ENCODE measurements at regions not wholly inside any gene's neighbourhood (a gene's known extent, or its start where the extent isn't known, plus 50 kb on each side); places are given as distances from the start of the nearest gene placed in this dataset.

DNA sequence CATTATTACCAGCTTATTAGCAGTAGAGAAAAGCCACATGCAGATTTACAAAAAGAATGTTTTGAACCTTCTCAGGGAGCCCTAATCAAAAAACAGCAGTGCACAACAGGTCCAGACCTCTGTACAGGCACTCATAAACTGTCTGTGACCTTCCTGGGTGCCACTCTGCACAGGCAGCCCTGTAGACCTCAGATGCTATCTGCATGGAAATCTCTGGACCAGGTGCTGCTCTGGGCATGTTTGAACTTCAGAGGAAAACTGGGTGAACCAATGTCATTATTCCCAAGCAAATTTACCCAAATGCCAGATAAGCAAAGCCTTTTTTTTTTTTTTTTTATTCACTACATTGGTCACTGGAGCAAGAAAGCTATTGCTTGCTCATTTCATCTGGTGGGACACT is 104.2 kb downstream of the NPY start:
- in situ Hi-C loops (cut with MboI), result loop anchor here (25.0 kb wide), 1 partner anchor 826 kb away; no protein-coding TSS in a partner anchor
- ChIA-PET SMC1A (ENCODE audit: uncharacterized antibody, unreplicated experiment) (no interaction called here), CTCF (interaction anchor here (1.1 to 1.5 kb wide), 3 partner anchors 10 to 70 kb away, joined by 3 to 5 read pairs (median 3); no protein-coding TSS in a partner anchor), POLR2A (no interaction called here), RAD21 (ENCODE audit: unreplicated experiment) (no interaction called here)
- Histone ChIP-seq H3K36me3 (ENCODE audit: control insufficient read depth in 2 of 2, insufficient read depth in 2 of 2, low read length in 1 of 2) (no peaks in the 10 kb centered on the region), H4K20me1 (ENCODE audit: control insufficient read depth, insufficient read depth) (no peaks in the 10 kb centered on the region), H3K4me1 (ENCODE audit: control insufficient read depth, insufficient read depth, low read length) (no peaks in the 10 kb centered on the region), H3K4me2 (ENCODE audit: control insufficient read depth, insufficient read depth) (no peak overlapping the region), H3K9ac (ENCODE audit: control insufficient read depth, insufficient read depth, low read length) (no peak overlapping the region), H3K27ac (ENCODE audit: control insufficient read depth, insufficient read depth) (no peak overlapping the region), H3K79me2 (ENCODE audit: control insufficient read depth, insufficient read depth, low read length) (no peaks in the 10 kb centered on the region), H3K27me3 (replicated peaks in 1 of 2; ENCODE audit: control insufficient read depth in 2 of 2, insufficient read depth in 2 of 2, low read length in 1 of 2) (no peaks in the 10 kb centered on the region), H3K4me3 (no peak overlapping the region), H3K9me3 (replicated peaks; ENCODE audit: control insufficient read depth, insufficient read depth, low read length) (no peaks in the 10 kb centered on the region), H2AFZ (ENCODE audit: control insufficient read depth, low read depth, low read length) (no peak overlapping the region)
- TF ChIP-seq BCL11A (IDR thresholded peaks at IDR 0.05; ENCODE audit: low read depth, low read length) (no peak), SIX5 (IDR thresholded peaks at IDR 0.05; ENCODE audit: low read depth, low read length, severe bottlenecking) (no peak), NFIC (IDR thresholded peaks at IDR 0.05; ENCODE audit: low read depth, low read length) (no peak), RFX5 (IDR thresholded peaks at IDR 0.05; ENCODE audit: low read depth, low read length) (no peak), FOXK2 (IDR thresholded peaks at IDR 0.05) (no peak), TARDBP (IDR thresholded peaks at IDR 0.05; ENCODE audit: borderline replicate concordance) (no peak), NRF1 (conservative IDR thresholded peaks at IDR 0.05; ENCODE audit: low read depth, low read length) (no peak), ZBTB33 (IDR thresholded peaks at IDR 0.05) (no peak), CBX3 (IDR thresholded peaks at IDR 0.05; ENCODE audit: borderline replicate concordance, low read depth) (no peak), SREBF1 (IDR thresholded peaks at IDR 0.05; ENCODE audit: low read length) (no peak)
- TF ChIP-seq, protein P1, sequence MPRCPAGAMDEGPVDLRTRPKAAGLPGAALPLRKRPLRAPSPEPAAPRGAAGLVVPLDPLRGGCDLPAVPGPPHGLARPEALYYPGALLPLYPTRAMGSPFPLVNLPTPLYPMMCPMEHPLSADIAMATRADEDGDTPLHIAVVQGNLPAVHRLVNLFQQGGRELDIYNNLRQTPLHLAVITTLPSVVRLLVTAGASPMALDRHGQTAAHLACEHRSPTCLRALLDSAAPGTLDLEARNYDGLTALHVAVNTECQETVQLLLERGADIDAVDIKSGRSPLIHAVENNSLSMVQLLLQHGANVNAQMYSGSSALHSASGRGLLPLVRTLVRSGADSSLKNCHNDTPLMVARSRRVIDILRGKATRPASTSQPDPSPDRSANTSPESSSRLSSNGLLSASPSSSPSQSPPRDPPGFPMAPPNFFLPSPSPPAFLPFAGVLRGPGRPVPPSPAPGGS (IDR thresholded peaks at IDR 0.05; ENCODE audit: borderline replicate concordance, insufficient read depth, low read depth, low read length, poor library complexity, severe bottlenecking), result no peak
- TF ChIP-seq, protein P2, sequence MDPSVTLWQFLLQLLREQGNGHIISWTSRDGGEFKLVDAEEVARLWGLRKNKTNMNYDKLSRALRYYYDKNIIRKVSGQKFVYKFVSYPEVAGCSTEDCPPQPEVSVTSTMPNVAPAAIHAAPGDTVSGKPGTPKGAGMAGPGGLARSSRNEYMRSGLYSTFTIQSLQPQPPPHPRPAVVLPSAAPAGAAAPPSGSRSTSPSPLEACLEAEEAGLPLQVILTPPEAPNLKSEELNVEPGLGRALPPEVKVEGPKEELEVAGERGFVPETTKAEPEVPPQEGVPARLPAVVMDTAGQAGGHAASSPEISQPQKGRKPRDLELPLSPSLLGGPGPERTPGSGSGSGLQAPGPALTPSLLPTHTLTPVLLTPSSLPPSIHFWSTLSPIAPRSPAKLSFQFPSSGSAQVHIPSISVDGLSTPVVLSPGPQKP (IDR thresholded peaks at IDR 0.05; ENCODE audit: low read depth, low read length), result no peak
- no peak for FAIRE-seq
- no TSS peak for BruUV-seq (replicated peaks)
- no peak for ATAC-seq
- intact Hi-C loops (cut with micrococcal nuclease; ENCODE audit: unreplicated experiment), result loop anchor here (10.0 kb wide), 1 partner anchor 523 kb away; no protein-coding TSS in a partner anchor
- no peak for DNase-seq (ENCODE audit: low read depth, low spot score)

All from GM12878 (cell line).